Iris pigment epithelial cell (primary cell): ENCODE measurements at regions not wholly inside any gene's neighbourhood (a gene's known extent, or its start where the extent isn't known, plus 50 kb on each side); places are given as distances from the start of the nearest gene placed in this dataset.

Source experiments
- DNase-seq: peaks from one replicate; pipeline ENCODE4 v3.0.0-alpha.2; 2011; ENCODE audit warnings: low read depth

- DNase-seq, result no peak
These were observed 99.5 kb downstream of the MAFB start for GRCh38 chr20:40589581-40589980.

- no peak for DNase-seq
These were observed 100.1 kb downstream of the MAFB start for GRCh38 chr20:40588891-40589290.

GRCh38 chr20:40587038-40587437 lies 102.0 kb downstream of the MAFB start:
- DNase-seq, result no peak

GRCh38 chr20:40584130-40584809 lies 104.8 kb downstream of the MAFB start:
- no peak for DNase-seq

- no peak for DNase-seq
These were observed 105.4 kb downstream of the MAFB start for GRCh38 chr20:40583636-40584035.

GRCh38 chr20:40583205-40583604 lies 105.8 kb downstream of the MAFB start:
- DNase-seq, result no peak

GRCh38 chr20:40582531-40582930 lies 106.5 kb downstream of the MAFB start:
- DNase-seq, result no peak

GRCh38 chr20:40579701-40580100 lies 109.3 kb downstream of the MAFB start:
- no peak for DNase-seq

GRCh38 chr20:40578961-40579360 lies 110.1 kb downstream of the MAFB start:
- no peak for DNase-seq

GRCh38 chr20:40575851-40576250 lies 113.2 kb downstream of the MAFB start:
- DNase-seq, result no peak

- DNase-seq, result no peak
These were observed 116.8 kb downstream of the MAFB start for GRCh38 chr20:40572251-40572650.

GRCh38 chr20:40571639-40572038 lies 117.4 kb downstream of the MAFB start:
- no peak for DNase-seq

GRCh38 chr20:40568200-40568599 lies 120.8 kb downstream of the MAFB start:
- peak; percentile 11 for DNase-seq

GRCh38 chr20:40565682-40566040 lies 123.4 kb downstream of the MAFB start:
- DNase-seq, result no peak

GRCh38 chr20:40565001-40565681 lies 123.9 kb downstream of the MAFB start:
- peak; percentile 77 for DNase-seq

- DNase-seq, result peak; percentile 36
These were observed 125.6 kb downstream of the MAFB start for GRCh38 chr20:40563296-40563950.

GRCh38 chr20:40562031-40562430 lies 127.0 kb downstream of the MAFB start:
- peak; percentile 12 for DNase-seq

GRCh38 chr20:40561187-40561586 lies 127.8 kb downstream of the MAFB start:
- DNase-seq, result no peak

- DNase-seq, result no peak
These were observed 130.8 kb downstream of the MAFB start for GRCh38 chr20:40558212-40558611.

GRCh38 chr20:40551125-40551530 lies 137.9 kb downstream of the MAFB start:
- no peak for DNase-seq

GRCh38 chr20:40547483-40548091 lies 141.4 kb downstream of the MAFB start:
- no peak for DNase-seq

GRCh38 chr20:40545478-40545877 lies 143.6 kb downstream of the MAFB start:
- no peak for DNase-seq

- no peak for DNase-seq
These were observed 147.0 kb downstream of the MAFB start for GRCh38 chr20:40542065-40542464.
